ENCODE measurements at regions not wholly inside any gene's neighbourhood (a gene's known extent, or its start where the extent isn't known, plus 50 kb on each side); places are given as distances from the start of the nearest gene placed in this dataset.

- H2BK5ac ChIP-seq (ENCODE audit: low read depth, low read length, poor library complexity): no peak overlapping the region
- no peak overlapping the region for H3K9ac ChIP-seq (ENCODE audit: low read length)
- H3K9me3 ChIP-seq (ENCODE audit: insufficient read depth, low read depth, low read length): no peaks in the 10 kb centered on the region
- H3K4me1 ChIP-seq (ENCODE audit: control insufficient read depth in 1 of 2, insufficient read depth in 2 of 2, low read length in 2 of 2): no peaks in the 10 kb centered on the region
- H4K91ac ChIP-seq (ENCODE audit: low read depth, low read length): no peak overlapping the region
- no peaks in the 10 kb centered on the region for H3K36me3 ChIP-seq (ENCODE audit: control insufficient read depth in 1 of 2, insufficient read depth in 2 of 2, low read length in 2 of 2)
- no peak overlapping the region for H4K12ac ChIP-seq (ENCODE audit: low read depth, low read length)
- no peaks in the 10 kb centered on the region for H3K27me3 ChIP-seq (ENCODE audit: insufficient read depth, low read length)
- no peak overlapping the region for H2BK120ac ChIP-seq (ENCODE audit: insufficient read depth, low read length, poor library complexity)
- H3K79me1 ChIP-seq (ENCODE audit: low read length): no peaks in the 10 kb centered on the region
- no peak overlapping the region for H3K14ac ChIP-seq (ENCODE audit: low read length)
- no peak overlapping the region for H3K4me2 ChIP-seq (ENCODE audit: low read length)
- H4K8ac ChIP-seq (ENCODE audit: low read depth, low read length): no peak overlapping the region
- no peak overlapping the region for H3K23ac ChIP-seq (ENCODE audit: low read length)
- H3K79me2 ChIP-seq (ENCODE audit: control insufficient read depth, insufficient read depth, low read length, poor library complexity): no peaks in the 10 kb centered on the region
- H2AFZ ChIP-seq (ENCODE audit: insufficient read depth, low read length, poor library complexity): no peak overlapping the region
- H3K4me3 ChIP-seq (ENCODE audit: low read depth, low read length): no peak overlapping the region
- H3K4ac ChIP-seq (ENCODE audit: low read depth, low read length): no peak overlapping the region
- no peak overlapping the region for H3K27ac ChIP-seq (ENCODE audit: low read depth, low read length)
- no peak overlapping the region for H2AK5ac ChIP-seq (ENCODE audit: low read length)
- H2BK12ac ChIP-seq (ENCODE audit: low read length): no peak overlapping the region
- no CpG with 5 or more reads among the region's 2 CpGs for WGBS (ENCODE audit: extremely low coverage, insufficient coverage, insufficient read length)
- peak in 1 of 2 donors; percentile 17 for DNase-seq
- H3K18ac ChIP-seq (ENCODE audit: low read length): no peak overlapping the region
These were observed 828.2 kb downstream of the ADGRL2 start for GRCh38 chr1:82628887-82629286.

GRCh38 chr1:82625537-82625936 is 824.8 kb downstream of the ADGRL2 start:
- H3K4ac ChIP-seq (ENCODE audit: low read depth, low read length): no peak overlapping the region
- H3K36me3 ChIP-seq (ENCODE audit: control insufficient read depth in 1 of 2, insufficient read depth in 2 of 2, low read length in 2 of 2): no peaks in the 10 kb centered on the region
- H2BK5ac ChIP-seq (ENCODE audit: low read depth, low read length, poor library complexity): no peak overlapping the region
- no peak overlapping the region for H3K23ac ChIP-seq (ENCODE audit: low read length)
- H3K4me3 ChIP-seq (ENCODE audit: low read depth, low read length): no peak overlapping the region
- H4K8ac ChIP-seq (ENCODE audit: low read depth, low read length): no peak overlapping the region
- H3K4me1 ChIP-seq (ENCODE audit: control insufficient read depth in 1 of 2, insufficient read depth in 2 of 2, low read length in 2 of 2): no peaks in the 10 kb centered on the region
- H2BK12ac ChIP-seq (ENCODE audit: low read length): no peak overlapping the region
- H3K18ac ChIP-seq (ENCODE audit: low read length): no peak overlapping the region
- H3K9me3 ChIP-seq (ENCODE audit: insufficient read depth, low read depth, low read length): no peaks in the 10 kb centered on the region
- WGBS (ENCODE audit: extremely low coverage, insufficient coverage, insufficient read length): no CpG with 5 or more reads among the region's 1 CpG
- H3K27ac ChIP-seq (ENCODE audit: low read depth, low read length): no peak overlapping the region
- H2AFZ ChIP-seq (ENCODE audit: insufficient read depth, low read length, poor library complexity): no peak overlapping the region
- H3K79me1 ChIP-seq (ENCODE audit: low read length): no peaks in the 10 kb centered on the region
- no peak for DNase-seq
- H3K9ac ChIP-seq (ENCODE audit: low read length): no peak overlapping the region
- no peaks in the 10 kb centered on the region for H3K27me3 ChIP-seq (ENCODE audit: insufficient read depth, low read length)
- no peak overlapping the region for H3K14ac ChIP-seq (ENCODE audit: low read length)
- H4K91ac ChIP-seq (ENCODE audit: low read depth, low read length): no peak overlapping the region
- H3K79me2 ChIP-seq (ENCODE audit: control insufficient read depth, insufficient read depth, low read length, poor library complexity): no peaks in the 10 kb centered on the region
- H4K12ac ChIP-seq (ENCODE audit: low read depth, low read length): no peak overlapping the region
- no peak overlapping the region for H3K4me2 ChIP-seq (ENCODE audit: low read length)
- H2BK120ac ChIP-seq (ENCODE audit: insufficient read depth, low read length, poor library complexity): no peak overlapping the region
- no peak overlapping the region for H2AK5ac ChIP-seq (ENCODE audit: low read length)

DNA sequence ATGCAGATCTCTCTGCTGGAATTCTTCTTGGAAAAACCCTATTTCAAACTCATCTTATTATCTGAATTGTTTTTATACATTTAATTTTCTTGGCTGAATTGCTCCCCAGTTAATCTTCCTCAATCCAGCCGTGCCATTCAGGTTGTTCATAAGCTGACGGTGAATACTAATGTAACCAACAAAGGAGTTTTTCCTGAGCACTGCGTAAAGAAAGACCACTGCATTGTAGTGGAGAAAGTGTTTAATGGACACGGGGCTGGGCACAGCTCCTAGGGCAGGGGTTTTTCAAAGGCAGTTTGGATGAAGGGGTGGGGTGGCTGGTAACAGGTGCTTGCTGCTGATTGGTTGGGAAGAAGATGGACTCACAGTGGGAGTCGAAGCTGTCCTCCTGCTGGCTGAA is 820.3 kb downstream of the ADGRL2 start:
- Histone ChIP-seq H3K27ac (ENCODE audit: low read depth, low read length) (no peak overlapping the region), H2AK5ac (ENCODE audit: low read length) (no peak overlapping the region), H2BK12ac (ENCODE audit: low read length) (no peak overlapping the region), H3K27me3 (ENCODE audit: insufficient read depth, low read length) (no peaks in the 10 kb centered on the region), H3K9ac (ENCODE audit: low read length) (no peak overlapping the region), H3K4me1 (ENCODE audit: control insufficient read depth in 1 of 2, insufficient read depth in 2 of 2, low read length in 2 of 2) (no peaks in the 10 kb centered on the region), H3K4me3 (ENCODE audit: low read depth, low read length) (no peak overlapping the region), H4K12ac (ENCODE audit: low read depth, low read length) (no peak overlapping the region), H4K8ac (ENCODE audit: low read depth, low read length) (no peak overlapping the region), H4K91ac (ENCODE audit: low read depth, low read length) (no peak overlapping the region), H2BK5ac (ENCODE audit: low read depth, low read length, poor library complexity) (no peak overlapping the region), H3K4me2 (ENCODE audit: low read length) (no peak overlapping the region), H3K36me3 (ENCODE audit: control insufficient read depth in 1 of 2, insufficient read depth in 2 of 2, low read length in 2 of 2) (no peaks in the 10 kb centered on the region), H2AFZ (ENCODE audit: insufficient read depth, low read length, poor library complexity) (no peak overlapping the region), H3K14ac (ENCODE audit: low read length) (no peak overlapping the region), H2BK120ac (ENCODE audit: insufficient read depth, low read length, poor library complexity) (no peak overlapping the region), H3K79me1 (ENCODE audit: low read length) (no peaks in the 10 kb centered on the region), H3K9me3 (ENCODE audit: insufficient read depth, low read depth, low read length) (no peaks in the 10 kb centered on the region), H3K18ac (ENCODE audit: low read length) (no peak overlapping the region), H3K23ac (ENCODE audit: low read length) (no peak overlapping the region), H3K4ac (ENCODE audit: low read depth, low read length) (no peak overlapping the region), H3K79me2 (ENCODE audit: control insufficient read depth, insufficient read depth, low read length, poor library complexity) (no peaks in the 10 kb centered on the region)
- no CpG with 5 or more reads among the region's 5 CpGs for WGBS (ENCODE audit: extremely low coverage, insufficient coverage, insufficient read length)
- DNase-seq: no peak

GRCh38 chr1:82614090-82614489 is 813.4 kb downstream of the ADGRL2 start:
- Histone ChIP-seq H4K8ac (ENCODE audit: low read depth, low read length) (no peak overlapping the region), H3K23ac (ENCODE audit: low read length) (no peak overlapping the region), H2AK5ac (ENCODE audit: low read length) (no peak overlapping the region), H2BK5ac (ENCODE audit: low read depth, low read length, poor library complexity) (no peak overlapping the region), H3K4me1 (ENCODE audit: control insufficient read depth in 1 of 2, insufficient read depth in 2 of 2, low read length in 2 of 2) (no peaks in the 10 kb centered on the region), H3K18ac (ENCODE audit: low read length) (no peak overlapping the region), H4K12ac (ENCODE audit: low read depth, low read length) (no peak overlapping the region), H3K79me1 (ENCODE audit: low read length) (no peaks in the 10 kb centered on the region), H3K9me3 (ENCODE audit: insufficient read depth, low read depth, low read length) (no peaks in the 10 kb centered on the region), H3K9ac (ENCODE audit: low read length) (no peak overlapping the region), H3K4ac (ENCODE audit: low read depth, low read length) (no peak overlapping the region), H2BK120ac (ENCODE audit: insufficient read depth, low read length, poor library complexity) (no peak overlapping the region), H3K27ac (ENCODE audit: low read depth, low read length) (no peak overlapping the region), H3K14ac (ENCODE audit: low read length) (no peak overlapping the region), H4K91ac (ENCODE audit: low read depth, low read length) (no peak overlapping the region), H3K27me3 (ENCODE audit: insufficient read depth, low read length) (no peaks in the 10 kb centered on the region), H2BK12ac (ENCODE audit: low read length) (no peak overlapping the region), H3K79me2 (ENCODE audit: control insufficient read depth, insufficient read depth, low read length, poor library complexity) (no peaks in the 10 kb centered on the region), H2AFZ (ENCODE audit: insufficient read depth, low read length, poor library complexity) (no peak overlapping the region), H3K4me2 (ENCODE audit: low read length) (no peak overlapping the region), H3K4me3 (ENCODE audit: low read depth, low read length) (no peak overlapping the region), H3K36me3 (ENCODE audit: control insufficient read depth in 1 of 2, insufficient read depth in 2 of 2, low read length in 2 of 2) (no peaks in the 10 kb centered on the region)
- WGBS (ENCODE audit: extremely low coverage, insufficient coverage, insufficient read length): no CpG with 5 or more reads among the region's 1 CpG
- DNase-seq: no peak
